DOHH2 (cell line): ENCODE measurements at regions not wholly inside any gene's neighbourhood (a gene's known extent, or its start where the extent isn't known, plus 50 kb on each side); places are given as distances from the start of the nearest gene placed in this dataset.

Experiments used
- H3F3A ChIP-seq: fragments of 200-600 bp; sonication (generic), shearing (Covaris generic); 2 replicates; pipeline ENCODE4 v1.6.0; 2016; ENCODE audit warnings: antibody characterized with exemption, mild to moderate bottlenecking; ENCODE audit not compliant: control insufficient read depth, insufficient read depth
- H3K27ac ChIP-seq: fragments of 200-600 bp; sonication (generic); 2 replicates; pipeline ENCODE4 v1.5.1; 2014; ENCODE audit warnings: low read depth, mild to moderate bottlenecking, low read length, moderate library complexity
- H3K27me3 ChIP-seq: fragments of 200-600 bp; sonication (generic); 2 replicates; pipeline ENCODE4 v1.6.1; 2014; ENCODE audit warnings: mild to moderate bottlenecking, low read length, mixed read lengths; ENCODE audit not compliant: control insufficient read depth
- H3K36me3 ChIP-seq: fragments of 200-600 bp; sonication (generic); 2 replicates; pipeline ENCODE4 v1.6.1; 2014; ENCODE audit warnings: mild to moderate bottlenecking, low read length, moderate library complexity, mixed read lengths; ENCODE audit not compliant: control insufficient read depth
- H3K4me1 ChIP-seq: fragments of 200-600 bp; sonication (generic); 2 replicates; pipeline ENCODE4 v1.6.1; 2014; ENCODE audit warnings: mild to moderate bottlenecking, low read length, mixed read lengths; ENCODE audit not compliant: control insufficient read depth
- H3K4me2 ChIP-seq: fragments of 200-600 bp; sonication (generic); 2 replicates; pipeline ENCODE4 v1.6.0; 2014; ENCODE audit warnings: mild to moderate bottlenecking, low read length, moderate library complexity
- H3K4me3 ChIP-seq: fragments of 200-600 bp; sonication (generic); 2 replicates; pipeline ENCODE4 v1.5.1; 2014; ENCODE audit warnings: mild to moderate bottlenecking, low read length, mixed read lengths
- H3K79me2 ChIP-seq: fragments of 200-600 bp; sonication (generic); 2 replicates; pipeline ENCODE4 v1.6.1; 2014; ENCODE audit warnings: mild to moderate bottlenecking, low read length, mixed read lengths; ENCODE audit not compliant: control insufficient read depth
- H3K9me2 ChIP-seq: fragments of 200-600 bp; sonication (generic); replicated peaks from 2 replicates; pipeline ENCODE4 v1.6.1; 2014; ENCODE audit warnings: mild to moderate bottlenecking, low read length, mixed read lengths; ENCODE audit not compliant: control insufficient read depth
- H3K9me3 ChIP-seq: fragments of 200-600 bp; sonication (generic); 2 replicates; pipeline ENCODE4 v1.6.1; 2014; ENCODE audit warnings: antibody characterized with exemption, low read length, mixed read lengths; ENCODE audit not compliant: control insufficient read depth, insufficient read depth
- H4K20me1 ChIP-seq: fragments of 200-600 bp; sonication (generic); 2 replicates; pipeline ENCODE4 v1.6.0; 2014; ENCODE audit warnings: low read depth, mild to moderate bottlenecking, antibody characterized with exemption, low read length, moderate library complexity; ENCODE audit not compliant: control insufficient read depth, insufficient read depth
- CTCF ChIP-seq: fragments of 200-600 bp; sonication (generic); IDR thresholded peaks from one replicate; pipeline ENCODE4 v1.5.1; 2014; ENCODE audit warnings: antibody characterized with exemption, mild to moderate bottlenecking, low read depth, low read length; ENCODE audit not compliant: poor library complexity, severe bottlenecking
- EZH2phosphoT487 ChIP-seq: fragments of 200-600 bp; sonication (generic); IDR thresholded peaks from 2 replicates; pipeline ENCODE4 v1.6.1; 2017; ENCODE audit warnings: borderline replicate concordance, mild to moderate bottlenecking, antibody characterized with exemption, low read length, moderate library complexity, mixed read lengths

GRCh38 chr9:84393266-84393950, 52.9 kb upstream of the SLC28A3 start:
- H3K27ac ChIP-seq, result no peak overlapping the region
- TF ChIP-seq CTCF, result no peak
- TF ChIP-seq EZH2phosphoT487, result no peak
- H3F3A ChIP-seq, result no peaks in the 10 kb centered on the region
- no peak overlapping the region for H3K4me2 ChIP-seq
- H3K36me3 ChIP-seq, result no peaks in the 10 kb centered on the region
- no peaks in the 10 kb centered on the region for H3K4me1 ChIP-seq
- H3K4me3 ChIP-seq, result no peak overlapping the region
- no peaks in the 10 kb centered on the region for H3K27me3 ChIP-seq
- no peaks in the 10 kb centered on the region for H3K9me2 ChIP-seq
- H4K20me1 ChIP-seq, result no peaks in the 10 kb centered on the region
- H3K9me3 ChIP-seq, result no peaks in the 10 kb centered on the region
- no peaks in the 10 kb centered on the region for H3K79me2 ChIP-seq

DNA sequence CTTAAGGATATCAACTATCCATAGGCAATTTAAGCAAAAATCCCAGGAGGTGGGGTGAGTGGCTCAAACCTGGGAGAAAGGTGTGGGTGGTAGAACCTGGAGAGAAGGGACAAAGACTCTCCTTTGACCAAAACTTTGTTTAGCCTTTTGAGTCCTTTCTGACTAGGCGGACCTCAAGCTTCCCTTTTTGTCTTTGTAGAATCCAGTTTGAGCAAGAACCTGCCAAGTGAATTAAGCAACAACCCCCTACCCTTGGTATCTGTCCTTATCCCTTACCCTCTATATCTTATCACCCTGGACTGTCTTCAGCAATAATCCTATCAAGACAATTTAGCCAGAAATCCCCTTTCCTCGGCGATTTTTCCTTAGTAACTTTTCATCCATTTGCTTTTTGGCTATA, 53.5 kb upstream of the SLC28A3 start:
- TF ChIP-seq CTCF, result no peak
- TF ChIP-seq EZH2phosphoT487, result no peak
- H3K27me3 ChIP-seq, result no peaks in the 10 kb centered on the region
- H3K9me3 ChIP-seq, result no peaks in the 10 kb centered on the region
- H3K9me2 ChIP-seq, result no peaks in the 10 kb centered on the region
- no peaks in the 10 kb centered on the region for H3F3A ChIP-seq
- no peak overlapping the region for H3K4me2 ChIP-seq
- no peaks in the 10 kb centered on the region for H3K4me1 ChIP-seq
- H3K36me3 ChIP-seq, result no peaks in the 10 kb centered on the region
- H4K20me1 ChIP-seq, result no peaks in the 10 kb centered on the region
- no peak overlapping the region for H3K27ac ChIP-seq
- no peaks in the 10 kb centered on the region for H3K79me2 ChIP-seq
- H3K4me3 ChIP-seq, result no peak overlapping the region

- H3K36me3 ChIP-seq, result no peaks in the 10 kb centered on the region
- H3K79me2 ChIP-seq, result no peaks in the 10 kb centered on the region
- no peaks in the 10 kb centered on the region for H4K20me1 ChIP-seq
- no peaks in the 10 kb centered on the region for H3K4me1 ChIP-seq
- H3K9me3 ChIP-seq, result no peaks in the 10 kb centered on the region
- no peak overlapping the region for H3K4me3 ChIP-seq
- no peaks in the 10 kb centered on the region for H3K27me3 ChIP-seq
- H3K9me2 ChIP-seq, result no peaks in the 10 kb centered on the region
- no peak overlapping the region for H3K4me2 ChIP-seq
- H3K27ac ChIP-seq, result no peak overlapping the region
- TF ChIP-seq CTCF, result peak; percentile 71
- no peak for TF ChIP-seq EZH2phosphoT487
- H3F3A ChIP-seq, result no peaks in the 10 kb centered on the region
These were observed 56.7 kb upstream of the SLC28A3 start for GRCh38 chr9:84397151-84397728.
